GM19324 (cell line): ENCODE measurements at regions not wholly inside any gene's neighbourhood (a gene's known extent, or its start where the extent isn't known, plus 50 kb on each side); places are given as distances from the start of the nearest gene placed in this dataset.

Source experiments
- ATAC-seq: cut with Tn5 transposase; IDR thresholded peaks from one replicate; pipeline ENCODE4 v1.9.1; 2021; ENCODE audit warnings: mild to moderate bottlenecking, moderate library complexity; ENCODE audit not compliant: unreplicated experiment, low FRiP score

- no peak for ATAC-seq
These were observed 108.7 kb upstream of the NPFFR2 start for GRCh38 chr4:71923070-71923469.

- no peak for ATAC-seq
These were observed 101.3 kb upstream of the NPFFR2 start for GRCh38 chr4:71930459-71930858.

DNA sequence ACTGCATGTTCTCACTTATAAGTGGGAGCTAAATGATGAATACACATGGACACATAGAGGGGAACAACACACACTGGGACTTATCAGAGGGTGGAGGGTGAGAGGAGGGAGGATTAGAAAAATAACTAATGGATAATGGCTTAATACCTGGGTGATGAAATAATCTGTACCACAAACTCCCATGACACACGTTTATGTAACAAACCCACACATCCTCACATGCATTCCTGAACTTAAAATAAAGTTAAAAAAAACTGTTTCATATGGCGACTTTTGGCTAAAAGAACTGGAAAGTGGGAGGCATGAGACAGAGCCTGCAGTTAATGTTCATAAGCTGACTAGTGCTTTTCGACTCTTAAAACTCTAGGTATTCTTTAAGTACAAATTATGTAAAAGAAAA is 98.9 kb upstream of the NPFFR2 start:
- no peak for ATAC-seq

GRCh38 chr4:71938776-71939175 is 93.0 kb upstream of the NPFFR2 start:
- no peak for ATAC-seq

DNA sequence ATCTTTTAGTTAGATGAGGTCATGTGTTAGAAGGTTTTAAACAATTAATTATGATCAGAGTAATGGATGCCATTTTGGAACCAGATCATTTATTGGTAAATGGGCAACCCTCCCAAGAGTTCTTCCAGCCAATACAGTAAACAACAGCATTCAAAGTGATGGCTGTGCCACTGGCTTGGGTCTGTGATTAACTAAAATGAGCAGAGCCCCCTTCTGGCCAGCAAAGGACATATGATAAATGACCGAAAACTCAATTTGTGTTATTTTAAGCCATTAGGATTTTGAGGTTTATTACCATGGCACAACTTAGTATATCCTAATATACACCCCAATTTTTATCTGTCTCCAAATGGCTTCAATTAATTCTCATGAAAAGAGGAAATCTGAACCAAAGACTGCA is 90.8 kb upstream of the NPFFR2 start:
- no peak for ATAC-seq

GRCh38 chr4:71944956-71945355 is 86.8 kb upstream of the NPFFR2 start:
- no peak for ATAC-seq

DNA sequence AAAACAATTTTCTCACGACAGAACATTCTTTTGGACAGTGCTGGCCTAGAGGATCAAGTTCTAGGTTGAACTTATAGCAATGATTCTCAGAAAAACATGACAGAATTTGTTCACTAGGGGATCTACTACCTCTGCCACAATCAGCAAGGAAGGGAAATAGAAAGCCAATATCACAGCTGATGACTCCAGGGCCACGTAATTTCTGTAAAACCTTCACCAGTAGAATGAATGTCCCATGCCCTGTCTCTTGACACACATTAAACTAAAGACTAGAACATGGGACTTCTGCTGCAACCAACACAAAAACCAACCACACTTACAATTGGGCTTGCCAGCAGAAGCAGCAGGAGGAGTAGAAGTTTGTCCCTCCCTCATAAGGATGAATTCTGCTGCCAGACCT is 86.0 kb upstream of the NPFFR2 start:
- no peak for ATAC-seq

DNA sequence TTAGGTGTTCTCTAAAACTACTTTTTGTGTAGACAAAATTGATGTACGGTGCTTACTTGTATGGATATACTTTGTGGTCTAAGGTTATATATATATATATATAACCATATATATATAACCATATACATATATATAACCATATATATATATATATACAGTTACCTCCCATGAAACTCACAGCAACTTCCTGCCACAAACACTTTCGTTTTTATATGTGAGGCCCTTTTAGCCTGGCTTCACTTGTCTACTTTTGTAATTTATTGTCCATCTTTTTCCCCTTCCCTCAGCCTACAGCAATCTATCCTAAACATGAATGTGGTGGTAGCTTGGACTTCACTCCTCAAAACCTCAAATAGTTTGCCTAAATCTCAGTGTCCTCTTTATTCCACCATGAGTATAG is 72.8 kb upstream of the NPFFR2 start:
- ATAC-seq, result no peak

DNA sequence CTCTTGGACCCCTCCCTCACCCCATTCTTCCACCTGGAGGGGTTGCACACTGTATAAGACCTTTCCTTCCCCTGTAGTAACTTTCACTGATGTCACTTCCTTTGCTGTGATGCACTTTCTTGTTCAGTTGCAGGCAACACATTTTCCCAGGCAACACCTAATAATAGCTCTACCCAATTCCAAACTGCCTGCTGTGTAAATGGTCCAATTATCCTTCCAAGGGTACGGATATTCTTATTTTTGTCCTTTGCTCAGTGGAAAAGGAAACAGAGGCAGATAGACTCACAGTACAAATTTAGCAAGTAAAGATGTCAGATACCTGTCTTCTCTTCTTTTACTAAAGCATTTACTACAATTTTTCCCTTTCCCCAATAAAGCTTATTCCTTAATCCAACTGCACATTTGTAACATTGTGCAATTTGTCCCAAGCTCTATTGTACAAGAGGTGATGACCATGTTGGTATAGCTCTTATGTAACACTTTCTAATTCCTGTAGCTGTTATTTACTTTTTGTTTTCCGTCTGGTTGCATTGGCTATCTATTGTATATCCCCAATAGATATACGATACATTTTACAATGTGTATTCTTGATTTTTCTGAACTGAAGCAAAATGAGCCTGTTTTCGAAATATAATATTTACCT is 69.1 kb upstream of the NPFFR2 start:
- ATAC-seq, result no peak

DNA sequence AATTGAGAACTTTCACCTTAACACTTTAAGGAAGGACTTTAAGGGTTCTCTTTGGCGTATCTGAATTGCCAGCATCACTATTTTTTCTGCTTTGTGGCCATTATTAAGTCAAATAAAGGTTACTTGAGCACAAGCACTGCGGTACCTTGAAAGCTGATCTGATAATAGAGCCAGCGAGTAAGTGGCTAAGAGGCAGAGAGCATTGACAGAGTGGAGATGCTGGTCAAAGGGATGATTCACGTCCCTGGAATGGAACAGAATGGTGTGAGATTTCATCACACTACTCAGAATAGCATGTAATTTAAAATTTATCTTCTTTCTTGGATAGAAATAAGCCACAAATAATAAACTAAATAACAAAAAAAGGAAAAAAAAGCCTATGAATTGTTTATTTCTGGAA is 57.1 kb upstream of the NPFFR2 start:
- no peak for ATAC-seq

GRCh38 chr4:71976523-71976922 is 55.3 kb upstream of the NPFFR2 start:
- no peak for ATAC-seq

DNA sequence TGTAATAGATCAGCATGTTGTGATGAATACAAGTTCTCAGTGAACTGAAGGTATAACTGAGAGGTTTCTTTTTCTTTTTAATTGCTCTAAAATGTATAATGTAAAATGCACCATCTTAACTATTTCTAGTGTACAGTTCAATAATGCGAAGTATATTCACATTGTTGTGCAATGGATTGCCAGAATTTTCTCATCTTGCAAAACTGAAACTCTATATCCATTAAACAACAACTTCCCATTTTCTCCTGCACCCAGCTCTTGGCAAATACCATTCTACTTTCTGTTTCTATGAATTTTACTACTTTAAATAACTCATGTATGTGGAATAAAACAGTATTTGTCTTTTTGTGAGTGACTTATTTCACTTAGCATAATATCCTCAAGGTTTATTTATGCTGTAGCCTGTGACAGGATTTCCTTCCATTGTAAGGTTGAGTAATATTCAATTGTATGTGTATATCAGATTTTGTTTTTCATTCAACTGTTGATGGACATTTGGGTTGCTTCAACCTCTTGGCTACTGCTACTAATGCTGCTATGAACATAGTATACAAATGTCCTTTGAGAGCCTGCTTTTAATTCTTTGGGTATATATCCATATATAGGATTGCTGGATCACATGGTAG is 53.5 kb upstream of the NPFFR2 start:
- ATAC-seq, result no peak

- no peak for ATAC-seq
These were observed 50.8 kb upstream of the NPFFR2 start for GRCh38 chr4:71980976-71981375.
